HCT116 (cell line): ENCODE measurements at regions not wholly inside any gene's neighbourhood (a gene's known extent, or its start where the extent isn't known, plus 50 kb on each side); places are given as distances from the start of the nearest gene placed in this dataset.

Experiments used
- ATAC-seq: fragments of 200-7000 bp; cut with Tn5 transposase; 2 replicates; pipeline ENCODE4 v1.9.1; 2020; ENCODE audit warnings: mild to moderate bottlenecking, moderate library complexity
- BruUV-seq: library from RNA; stranded (reverse); fragments of 400-500 nt; replicated peaks from 2 replicates; lab custom pipeline; 2021; lab: Mats Ljungman, UMichigan
- CTCF ChIA-PET: fragments of 300-600 bp; sonication (Branson Sonifier 250); formaldehyde crosslinking; loops from one replicate; lab custom pipeline; 2021; ENCODE audit warnings: antibody characterized with exemption; lab: Charles Lee
- POLR2A ChIA-PET: fragments of 300-600, 350-600 bp; sonication (Branson Sonifier 250); formaldehyde crosslinking; loops from one replicate; lab custom pipeline; 2021; ENCODE audit warnings: antibody characterized with exemption; lab: Charles Lee
- RAD21 ChIA-PET, 2 experiments: fragments of 300-600 bp; sonication (Branson Sonifier 250); formaldehyde crosslinking; loops; one replicate each; lab custom pipeline; 2023; ENCODE audit warnings: low total read pairs in 2 of 2; ENCODE audit not compliant: uncharacterized antibody in 2 of 2, unreplicated experiment in 2 of 2, low non-redundant PET in 1 of 2; lab: Charles Lee
- DNase-seq: peaks from one replicate; pipeline ENCODE4 v3.0.0-alpha.2; 2010; ENCODE audit warnings: low read depth, low spot score
- H2AFZ ChIP-seq: fragments of 200-600 bp; shearing (Covaris generic), sonication (generic); 2 replicates; pipeline ENCODE4 v1.6.1; 2017; ENCODE audit warnings: low read depth, mixed run types, mixed read lengths, antibody characterized with exemption, low read length; ENCODE audit not compliant: poor library complexity, severe bottlenecking
- H3K27ac ChIP-seq: 2 replicates; pipeline ENCODE4 v1.5.1; 2012; ENCODE audit warnings: low read depth, low read length
- H3K27me3 ChIP-seq: fragments of 200-600 bp; sonication (generic); 2 replicates; pipeline ENCODE4 v1.6.1; 2016; ENCODE audit warnings: mixed run types, low read length, mixed read lengths; ENCODE audit not compliant: insufficient read depth
- H3K36me3 ChIP-seq, 2 experiments: fragments of 200-500 bp in 1 of 2; fragments of 200-600 bp in 1 of 2; sonication (Bioruptor generic) in 1 of 2; sonication (generic) in 1 of 2; 2 replicates each; pipeline versions ENCODE4 v1.5.1 to v1.6.1; 2014 to 2016; ENCODE audit warnings: low read length in 2 of 2, inconsistent platforms in 1 of 2, mixed read lengths in 1 of 2, mixed run types in 1 of 2; ENCODE audit not compliant: insufficient read depth in 2 of 2, control insufficient read depth in 1 of 2
- H3K4me1 ChIP-seq, 2 experiments: fragments of 200-600 bp in 1 of 2; sonication (generic) in 1 of 2; 2 replicates each; pipeline versions ENCODE4 v1.5.1 to v1.6.1; 2012 to 2017; ENCODE audit warnings: low read length in 2 of 2, inconsistent platforms in 1 of 2, mild to moderate bottlenecking in 1 of 2, mixed read lengths in 1 of 2, mixed run types in 1 of 2, moderate library complexity in 1 of 2; ENCODE audit not compliant: insufficient read depth in 2 of 2, control insufficient read depth in 1 of 2
- H3K4me2 ChIP-seq: fragments of 200-600 bp; sonication (generic); 2 replicates; pipeline ENCODE4 v1.6.1; 2017; ENCODE audit warnings: mixed run types, low read length, mixed read lengths
- H3K4me3 ChIP-seq, 2 experiments: fragments of 200-600 bp in 1 of 2; sonication (generic) in 1 of 2; replicated peaks in 1 of 2; 2 replicates each; pipeline ENCODE4 v1.5.1; 2011 to 2016; ENCODE audit warnings: low read length in 2 of 2, control low read depth in 1 of 2, low read depth in 1 of 2, mild to moderate bottlenecking in 1 of 2, mixed read lengths in 1 of 2, mixed run types in 1 of 2
- H3K79me2 ChIP-seq: fragments of 200-600 bp; sonication (generic); 2 replicates; pipeline ENCODE4 v1.6.1; 2017; ENCODE audit warnings: mild to moderate bottlenecking, mixed run types, low read length, moderate library complexity, mixed read lengths; ENCODE audit not compliant: insufficient read depth
- H3K9ac ChIP-seq: fragments of 200-600 bp; sonication (generic); 2 replicates; pipeline ENCODE4 v1.6.1; 2016; ENCODE audit warnings: low read length, mixed read lengths
- H3K9me2 ChIP-seq: fragments of 200-600 bp; sonication (generic), shearing (Covaris generic); 2 replicates; pipeline ENCODE4 v1.6.1; 2017; ENCODE audit warnings: mixed run types, mild to moderate bottlenecking, moderate library complexity; ENCODE audit not compliant: insufficient read depth
- H3K9me3 ChIP-seq, 2 experiments: fragments of 200-500 bp in 1 of 2; fragments of 200-600 bp in 1 of 2; sonication (Bioruptor generic) in 1 of 2; sonication (generic) in 1 of 2; 2 replicates each; pipeline ENCODE4 v1.6.1; 2014 to 2017; ENCODE audit warnings: low read length in 2 of 2, mixed read lengths in 2 of 2, inconsistent platforms in 1 of 2, low read depth in 1 of 2, mild to moderate bottlenecking in 1 of 2, mixed run types in 1 of 2, moderate library complexity in 1 of 2; ENCODE audit not compliant: control insufficient read depth in 1 of 2, insufficient read depth in 1 of 2
- H4K20me1 ChIP-seq: fragments of 200-600 bp; sonication (generic), shearing (Covaris generic); 2 replicates; pipeline ENCODE4 v1.6.1; 2017; ENCODE audit warnings: mixed run types, mild to moderate bottlenecking, moderate library complexity; ENCODE audit not compliant: insufficient read depth
- CEBPB ChIP-seq: IDR thresholded peaks from 2 replicates; pipeline ENCODE4 v1.6.1; 2012; ENCODE audit warnings: low read depth
- EGR1 ChIP-seq: IDR thresholded peaks from 2 replicates; pipeline ENCODE4 v1.6.1; 2012; ENCODE audit warnings: low read depth
- ELF1 ChIP-seq: IDR thresholded peaks from 2 replicates; pipeline ENCODE4 v1.6.1; 2012; ENCODE audit warnings: low read depth, borderline replicate concordance
- EZH2 ChIP-seq: fragments of 200-600 bp; sonication (generic); IDR thresholded peaks from 2 replicates; pipeline ENCODE4 v1.6.1; 2017; ENCODE audit warnings: antibody characterized with exemption, mixed run types
- EZH2phosphoT487 ChIP-seq: fragments of 200-600 bp; IDR thresholded peaks from 2 replicates; pipeline ENCODE4 v1.6.1; 2018; ENCODE audit warnings: antibody characterized with exemption, borderline replicate concordance
- FOSL1 ChIP-seq: IDR thresholded peaks from 2 replicates; pipeline ENCODE4 v1.6.1; 2012; ENCODE audit warnings: low read depth
- MAX ChIP-seq: IDR thresholded peaks from 2 replicates; pipeline ENCODE4 v1.6.1; 2012
- RAD21 ChIP-seq: IDR thresholded peaks from 2 replicates; pipeline ENCODE4 v1.6.1; 2012; ENCODE audit warnings: low read depth, mild to moderate bottlenecking
- SP1 ChIP-seq: IDR thresholded peaks from 2 replicates; pipeline ENCODE4 v1.6.1; 2012; ENCODE audit warnings: low read depth
- SRF ChIP-seq: IDR thresholded peaks from 2 replicates; pipeline ENCODE4 v1.6.1; 2012; ENCODE audit warnings: low read depth
- YY1 ChIP-seq: IDR thresholded peaks from 2 replicates; pipeline ENCODE4 v1.6.1; 2011; ENCODE audit warnings: low read length, low read depth, moderate library complexity, mild to moderate bottlenecking; ENCODE audit not compliant: insufficient replicate concordance; ENCODE audit errors: extremely low read depth
- ZFX ChIP-seq: fragments of 450-650 bp; IDR thresholded peaks from 2 replicates; pipeline ENCODE4 v1.6.1; 2017
- ZNF274 ChIP-seq: fragments of 200-500 bp; sonication (Bioruptor generic); IDR thresholded peaks from 2 replicates; pipeline ENCODE4 v1.6.1; 2014; ENCODE audit warnings: mild to moderate bottlenecking, low read depth, low read length, inconsistent platforms
- intact Hi-C: fragments of 100-400 bp; cut with micrococcal nuclease; formaldehyde crosslinking; loops from 2 replicates; pipeline ENCODE4 v1.10.0; 2022
- TF ChIP-seq, protein P1 (sequence below), 3 experiments: fragments of 200-600 bp in 1 of 3; sonication (generic) in 1 of 3; IDR thresholded peaks in 2 of 3; conservative IDR thresholded peaks in 1 of 3; 2 replicates each; pipeline ENCODE4 v1.5.1; 2012 to 2017; ENCODE audit warnings: low read depth in 2 of 3, low read length in 2 of 3, antibody characterized with exemption in 1 of 3, borderline replicate concordance in 1 of 3, control low read depth in 1 of 3, mild to moderate bottlenecking in 1 of 3, mixed read lengths in 1 of 3, mixed run types in 1 of 3, moderate library complexity in 1 of 3; ENCODE audit not compliant: insufficient read depth in 1 of 3

DNA sequence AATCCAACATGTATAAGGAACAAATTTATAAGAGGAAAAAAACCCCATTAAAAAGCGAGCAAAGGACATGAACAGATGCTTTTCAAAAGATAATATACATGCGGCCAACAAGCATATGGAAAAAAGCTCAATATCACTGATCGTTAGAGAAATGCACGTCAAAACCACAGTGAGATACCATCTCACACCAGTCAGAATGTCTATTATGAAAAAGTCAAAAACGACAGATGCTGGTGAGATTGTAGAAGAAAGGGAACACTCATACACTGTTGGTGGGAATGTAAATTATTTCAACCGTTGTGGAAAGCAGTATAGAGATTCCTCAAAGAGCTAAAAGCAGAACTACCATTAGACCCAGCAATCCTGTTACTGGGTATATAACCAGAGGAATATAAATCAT lies 465.4 kb downstream of the TMA16 start:
- ChIA-PET POLR2A (no interaction called here), CTCF (no interaction called here), RAD21 (no interaction called here)
- no peak for ATAC-seq
- H4K20me1 ChIP-seq = no peaks in the 10 kb centered on the region
- BruUV-seq = no TSS peak
- no peak overlapping the region for H2AFZ ChIP-seq
- no peaks in the 10 kb centered on the region for H3K9me2 ChIP-seq
- no peaks in the 10 kb centered on the region for H3K4me1 ChIP-seq
- H3K79me2 ChIP-seq = no peaks in the 10 kb centered on the region
- no peaks in the 10 kb centered on the region for H3K36me3 ChIP-seq
- TF ChIP-seq, protein P1, sequence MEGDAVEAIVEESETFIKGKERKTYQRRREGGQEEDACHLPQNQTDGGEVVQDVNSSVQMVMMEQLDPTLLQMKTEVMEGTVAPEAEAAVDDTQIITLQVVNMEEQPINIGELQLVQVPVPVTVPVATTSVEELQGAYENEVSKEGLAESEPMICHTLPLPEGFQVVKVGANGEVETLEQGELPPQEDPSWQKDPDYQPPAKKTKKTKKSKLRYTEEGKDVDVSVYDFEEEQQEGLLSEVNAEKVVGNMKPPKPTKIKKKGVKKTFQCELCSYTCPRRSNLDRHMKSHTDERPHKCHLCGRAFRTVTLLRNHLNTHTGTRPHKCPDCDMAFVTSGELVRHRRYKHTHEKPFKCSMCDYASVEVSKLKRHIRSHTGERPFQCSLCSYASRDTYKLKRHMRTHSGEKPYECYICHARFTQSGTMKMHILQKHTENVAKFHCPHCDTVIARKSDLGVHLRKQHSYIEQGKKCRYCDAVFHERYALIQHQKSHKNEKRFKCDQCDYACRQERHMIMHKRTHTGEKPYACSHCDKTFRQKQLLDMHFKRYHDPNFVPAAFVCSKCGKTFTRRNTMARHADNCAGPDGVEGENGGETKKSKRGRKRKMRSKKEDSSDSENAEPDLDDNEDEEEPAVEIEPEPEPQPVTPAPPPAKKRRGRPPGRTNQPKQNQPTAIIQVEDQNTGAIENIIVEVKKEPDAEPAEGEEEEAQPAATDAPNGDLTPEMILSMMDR (IDR thresholded peaks at IDR 0.05 in 2 of 3, conservative IDR thresholded peaks at IDR 0.05 in 1 of 3; ENCODE audit: borderline replicate concordance in 1 of 3, insufficient read depth in 1 of 3, low read depth in 2 of 3, low read length in 2 of 3) = no peak
- no peak overlapping the region for H3K4me2 ChIP-seq
- DNase-seq = no peak
- H3K9me3 ChIP-seq = no peaks in the 10 kb centered on the region
- no peak overlapping the region for H3K9ac ChIP-seq
- H3K27ac ChIP-seq = no peak overlapping the region
- no peak overlapping the region for H3K4me3 ChIP-seq
- intact Hi-C loops = no loop called here
- H3K27me3 ChIP-seq = no peaks in the 10 kb centered on the region

GRCh38 chr4:163966612-163967011 lies 472.1 kb downstream of the TMA16 start:
- H3K9me3 ChIP-seq = no peaks in the 10 kb centered on the region
- H2AFZ ChIP-seq = no peak overlapping the region
- no peak overlapping the region for H3K4me2 ChIP-seq
- DNase-seq = no peak
- H3K27me3 ChIP-seq = no peaks in the 10 kb centered on the region
- RAD21 ChIA-PET = no interaction called here
- H3K4me1 ChIP-seq = no peaks in the 10 kb centered on the region
- no peaks in the 10 kb centered on the region for H3K79me2 ChIP-seq
- no peak overlapping the region for H3K4me3 ChIP-seq
- H3K9ac ChIP-seq = no peak overlapping the region
- no TSS peak for BruUV-seq
- intact Hi-C loops = no loop called here
- no peaks in the 10 kb centered on the region for H3K9me2 ChIP-seq
- no peak for TF ChIP-seq ELF1
- no peak for TF ChIP-seq SP1
- TF ChIP-seq EZH2phosphoT487 = no peak
- TF ChIP-seq FOSL1 = no peak
- TF ChIP-seq MAX = no peak
- TF ChIP-seq SRF = no peak
- no peak for TF ChIP-seq ZFX
- TF ChIP-seq EZH2 = no peak
- TF ChIP-seq RAD21 = no peak
- no peak for TF ChIP-seq YY1
- TF ChIP-seq CEBPB = no peak
- TF ChIP-seq ZNF274 = no peak
- no peak for TF ChIP-seq EGR1
- TF ChIP-seq, all 23 proteins: peak for 0
- H3K27ac ChIP-seq = no peak overlapping the region
- no peak for ATAC-seq
- POLR2A ChIA-PET = no interaction called here
- no peaks in the 10 kb centered on the region for H4K20me1 ChIP-seq
- no peaks in the 10 kb centered on the region for H3K36me3 ChIP-seq
- CTCF ChIA-PET = no interaction called here
